PC-9 (cell line): ENCODE measurements at regions not wholly inside any gene's neighbourhood (a gene's known extent, or its start where the extent isn't known, plus 50 kb on each side); places are given as distances from the start of the nearest gene placed in this dataset.

Source experiments
- EZH2 ChIP-seq: fragments of 200-600 bp; sonication (generic); IDR thresholded peaks from 2 replicates; pipeline ENCODE4 v1.8.0; 2017; ENCODE audit warnings: antibody characterized with exemption, low read depth
- TF ChIP-seq, protein P1 (sequence below): fragments of 200-600 bp; sonication (generic); conservative IDR thresholded peaks from 2 replicates; pipeline ENCODE4 v1.6.1; 2017; ENCODE audit warnings: mixed run types, antibody characterized with exemption, mild to moderate bottlenecking, moderate library complexity

DNA sequence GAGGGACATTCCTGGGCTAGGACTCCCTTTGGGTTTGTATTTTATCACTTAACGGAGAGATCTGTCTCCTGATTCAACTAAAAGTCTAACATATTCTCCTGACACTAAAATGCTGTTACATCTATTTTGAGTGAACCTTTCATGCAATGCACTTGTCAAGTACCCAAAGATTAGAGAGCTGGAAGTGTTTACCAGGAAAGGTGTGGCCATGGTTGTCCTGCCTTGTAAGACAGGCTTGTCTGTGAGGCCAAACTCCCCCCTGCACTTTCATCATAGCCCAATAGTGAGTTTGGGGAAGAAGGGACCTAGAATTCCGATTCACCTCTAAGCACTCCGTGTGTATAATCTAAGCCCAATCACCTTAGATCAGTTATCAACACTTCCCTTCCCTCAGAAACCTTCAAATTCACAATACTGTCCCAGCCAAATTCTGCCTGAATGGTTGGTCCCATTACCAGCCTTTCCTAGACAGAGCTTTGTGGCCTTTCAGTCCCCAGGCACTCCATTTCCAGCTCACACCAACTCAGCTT lies 162.6 kb upstream of the NAMPT start:
- TF ChIP-seq, protein P1, sequence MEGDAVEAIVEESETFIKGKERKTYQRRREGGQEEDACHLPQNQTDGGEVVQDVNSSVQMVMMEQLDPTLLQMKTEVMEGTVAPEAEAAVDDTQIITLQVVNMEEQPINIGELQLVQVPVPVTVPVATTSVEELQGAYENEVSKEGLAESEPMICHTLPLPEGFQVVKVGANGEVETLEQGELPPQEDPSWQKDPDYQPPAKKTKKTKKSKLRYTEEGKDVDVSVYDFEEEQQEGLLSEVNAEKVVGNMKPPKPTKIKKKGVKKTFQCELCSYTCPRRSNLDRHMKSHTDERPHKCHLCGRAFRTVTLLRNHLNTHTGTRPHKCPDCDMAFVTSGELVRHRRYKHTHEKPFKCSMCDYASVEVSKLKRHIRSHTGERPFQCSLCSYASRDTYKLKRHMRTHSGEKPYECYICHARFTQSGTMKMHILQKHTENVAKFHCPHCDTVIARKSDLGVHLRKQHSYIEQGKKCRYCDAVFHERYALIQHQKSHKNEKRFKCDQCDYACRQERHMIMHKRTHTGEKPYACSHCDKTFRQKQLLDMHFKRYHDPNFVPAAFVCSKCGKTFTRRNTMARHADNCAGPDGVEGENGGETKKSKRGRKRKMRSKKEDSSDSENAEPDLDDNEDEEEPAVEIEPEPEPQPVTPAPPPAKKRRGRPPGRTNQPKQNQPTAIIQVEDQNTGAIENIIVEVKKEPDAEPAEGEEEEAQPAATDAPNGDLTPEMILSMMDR = no peak
- no peak for TF ChIP-seq EZH2
